ENCODE measurements at regions not wholly inside any gene's neighbourhood (a gene's known extent, or its start where the extent isn't known, plus 50 kb on each side); places are given as distances from the start of the nearest gene placed in this dataset.

- no peak for TF ChIP-seq RAD21 (CRISPR knock-in tag; conservative IDR thresholded peaks at IDR 0.05 in 1 of 2, IDR thresholded peaks at IDR 0.05 in 1 of 2)
- no peak for TF ChIP-seq TBP (optimal IDR thresholded peaks at IDR 0.05; ENCODE audit: low read depth, low read length)
- no peak for TF ChIP-seq FOS (IDR thresholded peaks at IDR 0.05; ENCODE audit: extremely low read depth, insufficient read length)
- TF ChIP-seq SREBF1 (IDR thresholded peaks at IDR 0.05; ENCODE audit: borderline replicate concordance, low read depth, low read length): no peak
- no peak for TF ChIP-seq CTCF (IDR thresholded peaks at IDR 0.05 in 2 of 3, conservative IDR thresholded peaks at IDR 0.05 in 1 of 3; ENCODE audit: insufficient read depth in 2 of 3, low read depth in 1 of 3, low read length in 3 of 3)
- no peak for TF ChIP-seq E2F4 (CRISPR knock-in tag; IDR thresholded peaks at IDR 0.05; ENCODE audit: low read depth)
- no peak for TF ChIP-seq ZNF583 (CRISPR knock-in tag; IDR thresholded peaks at IDR 0.05)
- TF ChIP-seq ZNF140 (CRISPR knock-in tag; IDR thresholded peaks at IDR 0.05): no peak
- TF ChIP-seq FOXK2 (conservative IDR thresholded peaks at IDR 0.05 in 1 of 2, IDR thresholded peaks at IDR 0.05 in 1 of 2; ENCODE audit: low read depth in 2 of 2): no peak
- no peak for TF ChIP-seq POLR2A (conservative IDR thresholded peaks at IDR 0.05)
- TF ChIP-seq TCF7L2 (IDR thresholded peaks at IDR 0.05; ENCODE audit: low read depth, low read length): no peak
- TF ChIP-seq ZBTB33 (CRISPR knock-in tag; IDR thresholded peaks at IDR 0.05): no peak
- no peak for TF ChIP-seq EP300 (IDR thresholded peaks at IDR 0.05; ENCODE audit: low read length)
These were observed 106.4 kb downstream of the AKAP11 start for GRCh38 chr13:42378383-42378780.

All from K562 (cell line).